HG02588 (cell line): ENCODE measurements at regions not wholly inside any gene's neighbourhood (a gene's known extent, or its start where the extent isn't known, plus 50 kb on each side); places are given as distances from the start of the nearest gene placed in this dataset.

Experiments
- ATAC-seq: cut with Tn5 transposase; IDR thresholded peaks from one replicate; pipeline ENCODE4 v1.9.1; 2021; ENCODE audit warnings: mild to moderate bottlenecking, moderate library complexity; ENCODE audit not compliant: unreplicated experiment

- no peak for ATAC-seq
Measured at GRCh38 chr2:171225989-171226388, 65.3 kb upstream of the TLK1 start.

GRCh38 chr2:171225302-171225980, 64.7 kb upstream of the TLK1 start:
- ATAC-seq, result no peak

- ATAC-seq, result no peak
Measured at GRCh38 chr2:171217330-171217729, 56.6 kb upstream of the TLK1 start.

GRCh38 chr2:171216631-171217030, 55.9 kb upstream of the TLK1 start:
- ATAC-seq, result no peak

- ATAC-seq, result no peak
Measured at GRCh38 chr2:171214093-171214492, 53.4 kb upstream of the TLK1 start.

- ATAC-seq, result peak; percentile 72
Measured at GRCh38 chr2:171210864-171211431, 50.3 kb upstream of the TLK1 start.
